ENCODE measurements at regions not wholly inside any gene's neighbourhood (a gene's known extent, or its start where the extent isn't known, plus 50 kb on each side); places are given as distances from the start of the nearest gene placed in this dataset.

DNA sequence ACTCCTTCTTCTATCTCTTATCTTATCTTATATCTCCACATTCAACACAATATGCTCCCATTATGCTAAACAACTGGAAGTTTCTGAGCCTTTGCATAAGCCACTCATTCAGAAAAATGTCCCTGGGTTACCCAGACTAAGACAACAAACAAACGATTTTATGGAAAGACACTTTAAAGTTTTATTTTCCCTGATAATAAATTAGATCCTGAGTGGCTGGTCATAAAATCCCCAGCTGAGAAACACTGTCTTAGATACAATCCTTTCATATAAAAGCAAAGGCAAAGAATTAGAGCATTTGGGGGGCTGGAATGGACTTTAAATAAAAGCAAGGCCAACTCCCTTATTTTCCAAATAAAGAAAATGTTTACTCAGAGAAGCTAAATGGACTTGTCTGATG lies 322.3 kb downstream of the GBE1 start:
- H3K27me3 ChIP-seq, result no peaks in the 10 kb centered on the region
- H3K27ac ChIP-seq, result no peak overlapping the region
- H3K9me3 ChIP-seq, result no peaks in the 10 kb centered on the region
- H3K36me3 ChIP-seq, result no peaks in the 10 kb centered on the region
- no peak for ATAC-seq
- H3K4me1 ChIP-seq, result no peaks in the 10 kb centered on the region
- TF ChIP-seq, protein P1, sequence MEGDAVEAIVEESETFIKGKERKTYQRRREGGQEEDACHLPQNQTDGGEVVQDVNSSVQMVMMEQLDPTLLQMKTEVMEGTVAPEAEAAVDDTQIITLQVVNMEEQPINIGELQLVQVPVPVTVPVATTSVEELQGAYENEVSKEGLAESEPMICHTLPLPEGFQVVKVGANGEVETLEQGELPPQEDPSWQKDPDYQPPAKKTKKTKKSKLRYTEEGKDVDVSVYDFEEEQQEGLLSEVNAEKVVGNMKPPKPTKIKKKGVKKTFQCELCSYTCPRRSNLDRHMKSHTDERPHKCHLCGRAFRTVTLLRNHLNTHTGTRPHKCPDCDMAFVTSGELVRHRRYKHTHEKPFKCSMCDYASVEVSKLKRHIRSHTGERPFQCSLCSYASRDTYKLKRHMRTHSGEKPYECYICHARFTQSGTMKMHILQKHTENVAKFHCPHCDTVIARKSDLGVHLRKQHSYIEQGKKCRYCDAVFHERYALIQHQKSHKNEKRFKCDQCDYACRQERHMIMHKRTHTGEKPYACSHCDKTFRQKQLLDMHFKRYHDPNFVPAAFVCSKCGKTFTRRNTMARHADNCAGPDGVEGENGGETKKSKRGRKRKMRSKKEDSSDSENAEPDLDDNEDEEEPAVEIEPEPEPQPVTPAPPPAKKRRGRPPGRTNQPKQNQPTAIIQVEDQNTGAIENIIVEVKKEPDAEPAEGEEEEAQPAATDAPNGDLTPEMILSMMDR (IDR thresholded peaks at IDR 0.05), result no peak
- H3K4me3 ChIP-seq, result no peak overlapping the region
- intact Hi-C loops (cut with DNase I), result no loop called here
- DNase-seq, result no peak

DNA sequence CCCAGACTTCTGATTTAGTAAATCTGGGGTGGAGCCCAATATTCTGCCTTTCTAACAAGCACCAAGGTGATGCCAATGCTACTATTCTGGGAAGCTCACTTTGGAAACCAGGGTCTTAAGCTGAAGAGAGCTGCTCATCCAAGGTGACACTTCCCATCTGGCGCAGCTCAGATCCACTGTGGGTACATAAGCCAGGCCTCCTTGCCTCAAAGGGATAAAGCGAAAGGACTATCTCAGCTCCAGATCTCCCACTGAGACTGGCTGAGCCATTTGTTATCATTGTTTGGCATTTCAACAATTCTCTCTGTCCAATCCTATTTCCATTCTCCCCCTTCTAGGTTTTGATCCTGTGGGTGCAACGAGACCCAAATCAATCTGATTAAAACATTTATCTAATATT lies 323.8 kb downstream of the GBE1 start:
- TF ChIP-seq, protein P1 (IDR thresholded peaks at IDR 0.05), result no peak
- no peak overlapping the region for H3K4me3 ChIP-seq
- intact Hi-C loops (cut with DNase I), result no loop called here
- H3K27ac ChIP-seq, result no peak overlapping the region
- H3K4me1 ChIP-seq, result no peaks in the 10 kb centered on the region
- DNase-seq (no peak), ATAC-seq (no peak)
- no peaks in the 10 kb centered on the region for H3K36me3 ChIP-seq
- no peaks in the 10 kb centered on the region for H3K27me3 ChIP-seq
- no peaks in the 10 kb centered on the region for H3K9me3 ChIP-seq

DNA sequence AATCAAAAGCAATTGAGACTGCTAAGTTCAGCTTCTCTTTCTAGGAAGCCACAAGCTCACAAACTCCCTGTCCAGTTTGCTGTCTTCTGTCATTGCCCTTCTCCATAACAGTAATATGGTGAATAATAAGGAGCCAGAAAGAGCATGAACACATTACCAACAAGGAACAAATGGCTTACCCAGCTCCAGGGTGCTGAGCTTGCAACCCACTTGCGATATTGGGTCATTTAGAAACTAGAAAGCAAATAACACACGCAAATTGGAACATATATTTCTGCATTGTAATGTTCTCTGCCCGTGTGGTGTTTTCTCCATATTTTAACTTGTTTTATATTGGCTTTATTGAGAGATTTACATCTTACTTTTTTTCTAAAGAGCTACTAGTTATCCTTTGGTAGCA lies 325.3 kb downstream of the GBE1 start:
- no peak for DNase-seq
- H3K4me1 ChIP-seq, result no peaks in the 10 kb centered on the region
- H3K27me3 ChIP-seq, result no peaks in the 10 kb centered on the region
- ATAC-seq, result no peak
- no peak overlapping the region for H3K4me3 ChIP-seq
- H3K36me3 ChIP-seq, result no peaks in the 10 kb centered on the region
- H3K9me3 ChIP-seq, result no peaks in the 10 kb centered on the region
- intact Hi-C loops (cut with DNase I), result no loop called here
- TF ChIP-seq, protein P1 (IDR thresholded peaks at IDR 0.05), result no peak
- no peak overlapping the region for H3K27ac ChIP-seq

DNA sequence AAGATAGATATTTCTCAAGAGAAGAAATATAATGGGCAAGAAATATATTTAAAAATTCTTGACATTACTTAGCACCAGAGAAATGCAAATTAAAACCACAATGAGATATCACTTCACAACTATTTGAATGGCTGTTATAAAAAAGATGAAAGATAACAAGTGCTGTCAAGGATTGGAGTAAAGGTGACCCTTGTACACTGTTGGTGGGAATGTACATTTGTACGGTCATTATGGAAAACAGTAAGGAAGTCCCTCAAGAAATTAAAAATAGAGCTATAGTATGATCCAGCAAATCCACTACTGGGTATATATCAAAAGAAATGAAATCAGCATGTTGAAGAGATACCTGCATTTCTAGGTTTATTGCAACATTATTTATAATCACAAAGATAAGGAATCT lies 326.4 kb downstream of the GBE1 start:
- Histone ChIP-seq H3K4me3 (no peak overlapping the region), H3K4me1 (no peaks in the 10 kb centered on the region), H3K9me3 (no peaks in the 10 kb centered on the region), H3K27ac (no peak overlapping the region), H3K27me3 (no peaks in the 10 kb centered on the region), H3K36me3 (no peaks in the 10 kb centered on the region)
- intact Hi-C loops (cut with DNase I), result no loop called here
- DNase-seq (no peak), ATAC-seq (no peak)
- TF ChIP-seq, protein P1 (IDR thresholded peaks at IDR 0.05), result no peak

DNA sequence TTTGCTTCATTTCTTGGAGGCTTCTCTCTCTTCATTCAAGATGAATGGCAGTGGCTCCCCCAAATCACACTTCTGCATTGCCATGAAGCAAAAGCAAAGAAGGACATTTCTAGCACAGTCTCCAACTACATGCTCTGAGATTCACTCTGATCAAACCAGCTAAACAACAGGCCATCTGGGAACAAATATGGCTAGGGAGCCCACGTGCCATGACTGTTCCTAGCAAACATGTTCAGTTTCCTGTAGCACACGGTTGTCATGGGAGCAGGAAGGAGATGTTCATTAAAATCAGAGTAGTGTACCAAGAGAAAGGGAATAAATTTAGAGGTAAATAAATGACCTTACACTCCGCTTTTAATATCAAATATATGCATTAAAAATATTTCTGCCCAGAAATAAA lies 327.3 kb downstream of the GBE1 start:
- intact Hi-C loops (cut with DNase I), result no loop called here
- H3K36me3 ChIP-seq, result no peaks in the 10 kb centered on the region
- ATAC-seq, result no peak

DNA sequence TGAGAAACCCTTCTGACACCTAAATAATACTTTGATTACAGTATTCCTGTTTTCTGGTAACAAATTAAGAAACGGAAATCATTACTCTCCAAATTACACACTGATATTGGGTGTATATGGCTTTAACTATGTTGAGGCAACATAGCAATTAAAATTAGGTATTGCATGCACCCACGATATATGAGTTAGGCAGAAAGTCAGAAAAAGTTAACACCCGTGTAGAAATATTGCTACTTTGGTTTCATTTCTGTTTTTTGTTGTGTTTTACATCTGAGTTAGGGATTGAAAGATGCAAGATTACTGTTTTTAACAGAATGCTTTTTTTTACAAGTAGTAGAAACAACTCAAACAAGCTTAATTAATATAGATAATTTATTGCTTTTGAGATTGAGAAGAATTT lies 327.8 kb downstream of the GBE1 start:
- intact Hi-C loops (cut with DNase I), result no loop called here
- Histone ChIP-seq H3K9me3 (no peaks in the 10 kb centered on the region), H3K4me3 (no peak overlapping the region), H3K4me1 (no peaks in the 10 kb centered on the region), H3K36me3 (no peaks in the 10 kb centered on the region), H3K27me3 (no peaks in the 10 kb centered on the region), H3K27ac (no peak overlapping the region)
- ATAC-seq (no peak), DNase-seq (no peak)
- TF ChIP-seq, protein P1 (IDR thresholded peaks at IDR 0.05), result no peak

More for the DNA sequence above, 327.3 kb downstream of the GBE1 start:
- DNase-seq, result no peak
- Histone ChIP-seq H3K4me1 (no peaks in the 10 kb centered on the region), H3K27ac (no peak overlapping the region), H3K27me3 (no peaks in the 10 kb centered on the region), H3K4me3 (no peak overlapping the region), H3K9me3 (no peaks in the 10 kb centered on the region)
- TF ChIP-seq, protein P1 (IDR thresholded peaks at IDR 0.05), result no peak

Measured in upper lobe of right lung (tissue), 1 donor.